ENCODE measurements at regions not wholly inside any gene's neighbourhood (a gene's known extent, or its start where the extent isn't known, plus 50 kb on each side); places are given as distances from the start of the nearest gene placed in this dataset.

GRCh38 chr11:21810650-21811049, 382.2 kb upstream of the ANO5 start:
- TF ChIP-seq JUND (IDR thresholded peaks at IDR 0.05; ENCODE audit: low read depth) = no peak
- in situ Hi-C loops (cut with HindIII; ENCODE audit: low pct_unique_long_range_greater_than_20kb, low sequenced_read_pairs) = no loop called here
- DNase-seq (ENCODE audit: low read depth in 1 of 2, low spot score in 1 of 2) = no peak

GRCh38 chr11:21811572-21811971, 381.3 kb upstream of the ANO5 start:
- DNase-seq (ENCODE audit: low read depth in 1 of 2, low spot score in 1 of 2) = peak in 1 of 2 experiments; percentile 17
- no peak for TF ChIP-seq JUND (IDR thresholded peaks at IDR 0.05; ENCODE audit: low read depth)
- in situ Hi-C loops (cut with HindIII; ENCODE audit: low pct_unique_long_range_greater_than_20kb, low sequenced_read_pairs) = no loop called here

GRCh38 chr11:21814169-21814568, 378.7 kb upstream of the ANO5 start:
- TF ChIP-seq JUND (IDR thresholded peaks at IDR 0.05; ENCODE audit: low read depth) = no peak
- no peak for DNase-seq (ENCODE audit: low read depth in 1 of 2, low spot score in 1 of 2)
- in situ Hi-C loops (cut with HindIII; ENCODE audit: low pct_unique_long_range_greater_than_20kb, low sequenced_read_pairs) = no loop called here

GRCh38 chr11:21817696-21818095, 375.2 kb upstream of the ANO5 start:
- in situ Hi-C loops (cut with HindIII; ENCODE audit: low pct_unique_long_range_greater_than_20kb, low sequenced_read_pairs) = no loop called here
- no peak for DNase-seq (ENCODE audit: low read depth in 1 of 2, low spot score in 1 of 2)
- TF ChIP-seq JUND (IDR thresholded peaks at IDR 0.05; ENCODE audit: low read depth) = no peak

- DNase-seq (ENCODE audit: low read depth in 1 of 2, low spot score in 1 of 2) = no peak
- no peak for TF ChIP-seq JUND (IDR thresholded peaks at IDR 0.05; ENCODE audit: low read depth)
- in situ Hi-C loops (cut with HindIII; ENCODE audit: low pct_unique_long_range_greater_than_20kb, low sequenced_read_pairs) = no loop called here
These were observed 372.7 kb upstream of the ANO5 start for GRCh38 chr11:21820176-21820575.

GRCh38 chr11:21825127-21825526, 367.8 kb upstream of the ANO5 start:
- no peak for TF ChIP-seq JUND (IDR thresholded peaks at IDR 0.05; ENCODE audit: low read depth)
- in situ Hi-C loops (cut with HindIII; ENCODE audit: low pct_unique_long_range_greater_than_20kb, low sequenced_read_pairs) = no loop called here
- no peak for DNase-seq (ENCODE audit: low read depth in 1 of 2, low spot score in 1 of 2)

- DNase-seq (ENCODE audit: low read depth in 1 of 2, low spot score in 1 of 2) = no peak
- in situ Hi-C loops (cut with HindIII; ENCODE audit: low pct_unique_long_range_greater_than_20kb, low sequenced_read_pairs) = no loop called here
- no peak for TF ChIP-seq JUND (IDR thresholded peaks at IDR 0.05; ENCODE audit: low read depth)
These were observed 354.5 kb upstream of the ANO5 start for GRCh38 chr11:21838427-21838826.

GRCh38 chr11:21839796-21840195, 353.1 kb upstream of the ANO5 start:
- TF ChIP-seq JUND (IDR thresholded peaks at IDR 0.05; ENCODE audit: low read depth) = no peak
- no peak for DNase-seq (ENCODE audit: low read depth in 1 of 2, low spot score in 1 of 2)
- in situ Hi-C loops (cut with HindIII; ENCODE audit: low pct_unique_long_range_greater_than_20kb, low sequenced_read_pairs) = no loop called here

GRCh38 chr11:21861314-21861713, 331.6 kb upstream of the ANO5 start:
- no peak for TF ChIP-seq JUND (IDR thresholded peaks at IDR 0.05; ENCODE audit: low read depth)
- DNase-seq (ENCODE audit: low read depth in 1 of 2, low spot score in 1 of 2) = peak in 1 of 2 experiments; percentile 9
- in situ Hi-C loops (cut with HindIII; ENCODE audit: low pct_unique_long_range_greater_than_20kb, low sequenced_read_pairs) = no loop called here

GRCh38 chr11:21865541-21865940, 327.3 kb upstream of the ANO5 start:
- TF ChIP-seq JUND (IDR thresholded peaks at IDR 0.05; ENCODE audit: low read depth) = no peak
- in situ Hi-C loops (cut with HindIII; ENCODE audit: low pct_unique_long_range_greater_than_20kb, low sequenced_read_pairs) = no loop called here
- no peak for DNase-seq (ENCODE audit: low read depth in 1 of 2, low spot score in 1 of 2)

- no peak for DNase-seq (ENCODE audit: low read depth in 1 of 2, low spot score in 1 of 2)
- in situ Hi-C loops (cut with HindIII; ENCODE audit: low pct_unique_long_range_greater_than_20kb, low sequenced_read_pairs) = no loop called here
These were observed 326.1 kb upstream of the ANO5 start for GRCh38 chr11:21866781-21867180.

GRCh38 chr11:21877151-21877550, 315.7 kb upstream of the ANO5 start:
- no peak for DNase-seq (ENCODE audit: low read depth in 1 of 2, low spot score in 1 of 2)
- no peak for TF ChIP-seq JUND (IDR thresholded peaks at IDR 0.05; ENCODE audit: low read depth)
- in situ Hi-C loops (cut with HindIII; ENCODE audit: low pct_unique_long_range_greater_than_20kb, low sequenced_read_pairs) = no loop called here

More at GRCh38 chr11:21866781-21867180, 326.1 kb upstream of the ANO5 start:
- TF ChIP-seq JUND (IDR thresholded peaks at IDR 0.05; ENCODE audit: low read depth) = no peak

- in situ Hi-C loops (cut with HindIII; ENCODE audit: low pct_unique_long_range_greater_than_20kb, low sequenced_read_pairs) = no loop called here
- TF ChIP-seq JUND (IDR thresholded peaks at IDR 0.05; ENCODE audit: low read depth) = no peak
These were observed 309.5 kb upstream of the ANO5 start for GRCh38 chr11:21883354-21883753.

GRCh38 chr11:21888814-21889213, 304.1 kb upstream of the ANO5 start:
- in situ Hi-C loops (cut with HindIII; ENCODE audit: low pct_unique_long_range_greater_than_20kb, low sequenced_read_pairs) = no loop called here
- DNase-seq (ENCODE audit: low read depth in 1 of 2, low spot score in 1 of 2) = no peak
- TF ChIP-seq JUND (IDR thresholded peaks at IDR 0.05; ENCODE audit: low read depth) = no peak

More at GRCh38 chr11:21883354-21883753, 309.5 kb upstream of the ANO5 start:
- no peak for DNase-seq (ENCODE audit: low read depth in 1 of 2, low spot score in 1 of 2)
